HEK293 (cell line): ENCODE measurements at regions not wholly inside any gene's neighbourhood (a gene's known extent, or its start where the extent isn't known, plus 50 kb on each side); places are given as distances from the start of the nearest gene placed in this dataset.
"Not testable (repeated sequence)": the region's sequence is repeated elsewhere in the genome, so short reads cannot be mapped to it uniquely, and the experiment has no call there.

ENCODE experiments used
- CTCF ChIA-PET: fragments of 350-600 bp; formaldehyde crosslinking; extraction: SDS; loops from one replicate; lab custom pipeline; 2021; ENCODE audit warnings: antibody characterized with exemption; lab: Yijun Ruan, JAX
- POLR2A ChIA-PET: fragments of 300-600 bp; formaldehyde crosslinking; extraction: SDS; loops from one replicate; lab custom pipeline; 2020; ENCODE audit warnings: antibody characterized with exemption, inconsistent platforms; lab: Yijun Ruan, JAX
- H3K27ac ChIP-seq: fragments of 200-500 bp; sonication (Bioruptor generic); 2 replicates; pipeline ENCODE4 v1.5.1; 2014; ENCODE audit warnings: low read depth, low read length, control low read depth, inconsistent platforms; ENCODE audit errors: extremely low read depth
- H3K36me3 ChIP-seq, 2 experiments: fragments of 200-500 bp in 1 of 2; sonication (Bioruptor generic) in 1 of 2; 1 replicate in 1 of 2; 2 replicates in 1 of 2; pipeline ENCODE4 v1.5.1; 2014 to 2017; ENCODE audit warnings: inconsistent platforms in 2 of 2, low read length in 2 of 2; ENCODE audit not compliant: control insufficient read depth in 2 of 2, insufficient read depth in 1 of 2
- H3K4me1 ChIP-seq: fragments of 200-500 bp; sonication (Bioruptor generic); 2 replicates; pipeline ENCODE4 v1.5.1; 2014; ENCODE audit warnings: mild to moderate bottlenecking, low read length, inconsistent platforms; ENCODE audit not compliant: control insufficient read depth, insufficient read depth
- H3K4me3 ChIP-seq: 2 replicates; pipeline ENCODE4 v1.5.1; 2011; ENCODE audit warnings: low read depth, mild to moderate bottlenecking, control low read depth, low read length, moderate library complexity
- H3K9me3 ChIP-seq: fragments of 200-500 bp; sonication (Bioruptor generic); 2 replicates; pipeline ENCODE4 v1.5.1; 2014; ENCODE audit warnings: low read depth, low read length, inconsistent platforms; ENCODE audit not compliant: control insufficient read depth, insufficient read depth
- GLIS2 ChIP-seq: fragments of 450-650 bp; formaldehyde crosslinking; IDR thresholded peaks from 2 replicates; pipeline ENCODE4 v1.5.1; 2016; ENCODE audit warnings: missing biosample characterization, missing genetic modification characterization
- YY2 ChIP-seq: fragments of 450-650 bp; formaldehyde crosslinking; IDR thresholded peaks from 2 replicates; pipeline ENCODE4 v1.5.1; 2016; ENCODE audit warnings: missing biosample characterization, missing genetic modification characterization
- ZNF184 ChIP-seq: fragments of 450-650 bp; IDR thresholded peaks from 2 replicates; pipeline ENCODE4 v1.5.1; 2018; ENCODE audit warnings: missing biosample characterization, mild to moderate bottlenecking, missing genetic modification characterization
- ZNF202 ChIP-seq: fragments of 450-650 bp; formaldehyde crosslinking; IDR thresholded peaks from 2 replicates; pipeline ENCODE4 v1.5.1; 2016; ENCODE audit warnings: missing biosample characterization, missing genetic modification characterization, borderline replicate concordance
- ZNF341 ChIP-seq: fragments of 450-650 bp; formaldehyde crosslinking; IDR thresholded peaks from 2 replicates; pipeline ENCODE4; 2016; ENCODE audit warnings: low read depth, missing biosample characterization, missing genetic modification characterization
- ZNF350 ChIP-seq: fragments of 450-650 bp; formaldehyde crosslinking; IDR thresholded peaks from 2 replicates; pipeline ENCODE4 v1.5.0; 2017; ENCODE audit warnings: missing biosample characterization, mild to moderate bottlenecking, missing genetic modification characterization
- ZNF394 ChIP-seq: fragments of 450-650 bp; formaldehyde crosslinking; IDR thresholded peaks from 2 replicates; pipeline ENCODE4 v1.5.1; 2016; ENCODE audit warnings: missing biosample characterization, missing genetic modification characterization, mild to moderate bottlenecking, moderate library complexity, borderline replicate concordance
- ZNF48 ChIP-seq: fragments of 450-650 bp; formaldehyde crosslinking; IDR thresholded peaks from 2 replicates; pipeline ENCODE4 v1.5.1; 2016; ENCODE audit warnings: missing biosample characterization, missing genetic modification characterization
- ZNF501 ChIP-seq: fragments of 450-650 bp; formaldehyde crosslinking; IDR thresholded peaks from 2 replicates; pipeline ENCODE4 v1.5.1; 2016; ENCODE audit warnings: missing biosample characterization, missing genetic modification characterization
- ZNF560 ChIP-seq: fragments of 450-650 bp; formaldehyde crosslinking; IDR thresholded peaks from 2 replicates; pipeline ENCODE4 v1.5.1; 2017; ENCODE audit warnings: missing biosample characterization, missing genetic modification characterization, borderline replicate concordance
- ZNF600 ChIP-seq: fragments of 450-650 bp; formaldehyde crosslinking; IDR thresholded peaks from 2 replicates; pipeline ENCODE4 v1.5.1; 2016; ENCODE audit warnings: missing biosample characterization, missing genetic modification characterization
- ZNF654 ChIP-seq: fragments of 450-650 bp; formaldehyde crosslinking; IDR thresholded peaks from 2 replicates; pipeline ENCODE4 v1.5.1; 2016; ENCODE audit warnings: low read depth, missing biosample characterization, missing genetic modification characterization
- ZNF791 ChIP-seq: fragments of 450-650 bp; formaldehyde crosslinking; IDR thresholded peaks from 2 replicates; pipeline ENCODE4 v1.5.1; 2016; ENCODE audit warnings: missing biosample characterization, missing genetic modification characterization
- ZXDB ChIP-seq: fragments of 450-650 bp; formaldehyde crosslinking; IDR thresholded peaks from 2 replicates; pipeline ENCODE4 v1.5.1; 2016; ENCODE audit warnings: missing biosample characterization, missing genetic modification characterization
- TF ChIP-seq, protein P1 (sequence below): sonication (generic); formaldehyde crosslinking; IDR thresholded peaks from 2 replicates; pipeline ENCODE4 v1.8.1; 2022; ENCODE audit warnings: mild to moderate bottlenecking, moderate library complexity, missing genetic modification reagents
- TF ChIP-seq, protein P2 (sequence below): fragments of 450-650 bp; formaldehyde crosslinking; IDR thresholded peaks from 2 replicates; pipeline ENCODE4 v1.5.1; 2016; ENCODE audit warnings: missing biosample characterization, missing genetic modification characterization
- TF ChIP-seq, protein P3 (sequence below): fragments of 450-650 bp; formaldehyde crosslinking; conservative IDR thresholded peaks from 2 replicates; pipeline ENCODE4 v1.5.1; 2016; ENCODE audit warnings: low read depth, missing biosample characterization, missing genetic modification characterization
- TF ChIP-seq, protein P4 (sequence below): fragments of 450-650 bp; formaldehyde crosslinking; IDR thresholded peaks from 2 replicates; pipeline ENCODE4 v1.5.1; 2016; ENCODE audit warnings: missing biosample characterization, missing genetic modification characterization
- TF ChIP-seq, protein P5 (sequence below): fragments of 450-650 bp; formaldehyde crosslinking; IDR thresholded peaks from 2 replicates; pipeline ENCODE4 v1.5.1; 2016; ENCODE audit warnings: missing biosample characterization, missing genetic modification characterization
- TF ChIP-seq, protein P6 (sequence below): fragments of 450-650 bp; formaldehyde crosslinking; IDR thresholded peaks from 2 replicates; pipeline ENCODE4 v1.5.1; 2016; ENCODE audit warnings: missing biosample characterization, missing genetic modification characterization
- TF ChIP-seq, protein P7 (sequence below): fragments of 450-650 bp; formaldehyde crosslinking; IDR thresholded peaks from 2 replicates; pipeline ENCODE4 v1.5.1; 2016; ENCODE audit warnings: missing biosample characterization, missing genetic modification characterization

DNA sequence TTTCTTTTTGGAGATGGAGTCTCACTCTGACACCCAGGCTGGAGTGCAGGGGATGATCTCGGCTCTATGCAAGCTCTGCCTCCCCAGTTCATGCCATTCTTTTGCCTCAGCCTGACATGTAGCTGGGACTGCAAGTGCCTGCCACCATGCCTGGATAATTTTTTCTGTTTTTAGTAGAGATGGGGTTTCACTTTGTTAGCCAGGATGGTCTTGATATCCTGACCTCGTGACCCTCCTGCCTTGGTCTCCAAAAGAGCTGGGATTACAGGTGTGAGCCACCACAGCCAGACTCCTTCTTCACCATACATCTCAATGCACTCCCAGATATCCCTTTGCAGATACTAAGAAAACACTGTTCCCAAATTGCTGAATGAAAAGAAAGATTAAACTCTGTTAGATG is 224.3 kb downstream of the OR4A5 start (continued):
- TF ChIP-seq, protein P1, sequence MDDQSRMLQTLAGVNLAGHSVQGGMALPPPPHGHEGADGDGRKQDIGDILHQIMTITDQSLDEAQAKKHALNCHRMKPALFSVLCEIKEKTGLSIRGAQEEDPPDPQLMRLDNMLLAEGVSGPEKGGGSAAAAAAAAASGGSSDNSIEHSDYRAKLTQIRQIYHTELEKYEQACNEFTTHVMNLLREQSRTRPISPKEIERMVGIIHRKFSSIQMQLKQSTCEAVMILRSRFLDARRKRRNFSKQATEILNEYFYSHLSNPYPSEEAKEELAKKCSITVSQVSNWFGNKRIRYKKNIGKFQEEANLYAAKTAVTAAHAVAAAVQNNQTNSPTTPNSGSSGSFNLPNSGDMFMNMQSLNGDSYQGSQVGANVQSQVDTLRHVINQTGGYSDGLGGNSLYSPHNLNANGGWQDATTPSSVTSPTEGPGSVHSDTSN: no peak
- no peak for TF ChIP-seq ZNF394 (tag by site-specific recombination)
- TF ChIP-seq, protein P2, sequence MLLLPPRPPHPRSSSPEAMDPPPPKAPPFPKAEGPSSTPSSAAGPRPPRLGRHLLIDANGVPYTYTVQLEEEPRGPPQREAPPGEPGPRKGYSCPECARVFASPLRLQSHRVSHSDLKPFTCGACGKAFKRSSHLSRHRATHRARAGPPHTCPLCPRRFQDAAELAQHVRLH (tag by site-specific recombination): no peak

DNA sequence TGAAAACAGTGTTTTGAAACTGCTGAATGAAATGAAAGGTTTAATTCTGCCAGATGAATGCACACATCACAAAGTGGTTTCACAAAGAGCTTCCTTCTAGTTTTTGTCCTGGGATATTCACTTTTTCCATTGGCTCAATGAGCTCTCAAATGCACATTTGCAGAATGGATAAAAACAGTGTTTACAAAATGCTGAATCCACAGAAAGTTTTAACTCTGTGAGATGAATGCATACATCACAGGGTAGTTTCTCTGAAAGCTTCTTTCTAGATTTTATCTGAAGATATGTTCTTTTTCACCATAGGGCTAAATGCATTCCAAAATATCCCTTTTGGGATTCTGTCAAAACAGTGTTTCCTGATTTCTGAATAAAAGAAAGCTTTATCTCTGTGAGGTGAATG is 237.6 kb downstream of the OR4A5 start:
- Histone ChIP-seq H3K27ac (no peak overlapping the region), H3K9me3 (no peaks in the 10 kb centered on the region), H3K4me3 (no peak overlapping the region), H3K36me3 (no peaks in the 10 kb centered on the region), H3K4me1 (no peaks in the 10 kb centered on the region)
- TF ChIP-seq, protein P3, sequence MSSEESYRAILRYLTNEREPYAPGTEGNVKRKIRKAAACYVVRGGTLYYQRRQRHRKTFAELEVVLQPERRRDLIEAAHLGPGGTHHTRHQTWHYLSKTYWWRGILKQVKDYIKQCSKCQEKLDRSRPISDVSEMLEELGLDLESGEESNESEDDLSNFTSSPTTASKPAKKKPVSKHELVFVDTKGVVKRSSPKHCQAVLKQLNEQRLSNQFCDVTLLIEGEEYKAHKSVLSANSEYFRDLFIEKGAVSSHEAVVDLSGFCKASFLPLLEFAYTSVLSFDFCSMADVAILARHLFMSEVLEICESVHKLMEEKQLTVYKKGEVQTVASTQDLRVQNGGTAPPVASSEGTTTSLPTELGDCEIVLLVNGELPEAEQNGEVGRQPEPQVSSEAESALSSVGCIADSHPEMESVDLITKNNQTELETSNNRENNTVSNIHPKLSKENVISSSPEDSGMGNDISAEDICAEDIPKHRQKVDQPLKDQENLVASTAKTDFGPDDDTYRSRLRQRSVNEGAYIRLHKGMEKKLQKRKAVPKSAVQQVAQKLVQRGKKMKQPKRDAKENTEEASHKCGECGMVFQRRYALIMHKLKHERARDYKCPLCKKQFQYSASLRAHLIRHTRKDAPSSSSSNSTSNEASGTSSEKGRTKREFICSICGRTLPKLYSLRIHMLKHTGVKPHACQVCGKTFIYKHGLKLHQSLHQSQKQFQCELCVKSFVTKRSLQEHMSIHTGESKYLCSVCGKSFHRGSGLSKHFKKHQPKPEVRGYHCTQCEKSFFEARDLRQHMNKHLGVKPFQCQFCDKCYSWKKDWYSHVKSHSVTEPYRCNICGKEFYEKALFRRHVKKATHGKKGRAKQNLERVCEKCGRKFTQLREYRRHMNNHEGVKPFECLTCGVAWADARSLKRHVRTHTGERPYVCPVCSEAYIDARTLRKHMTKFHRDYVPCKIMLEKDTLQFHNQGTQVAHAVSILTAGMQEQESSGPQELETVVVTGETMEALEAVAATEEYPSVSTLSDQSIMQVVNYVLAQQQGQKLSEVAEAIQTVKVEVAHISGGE: no peak
- TF ChIP-seq ZNF202 (tag by site-specific recombination) (no peak), ZNF560 (no peak), ZNF350 (tag by site-specific recombination) (no peak), ZNF600 (no peak)
- ChIA-PET POLR2A (no interaction called here), CTCF (no interaction called here)

DNA sequence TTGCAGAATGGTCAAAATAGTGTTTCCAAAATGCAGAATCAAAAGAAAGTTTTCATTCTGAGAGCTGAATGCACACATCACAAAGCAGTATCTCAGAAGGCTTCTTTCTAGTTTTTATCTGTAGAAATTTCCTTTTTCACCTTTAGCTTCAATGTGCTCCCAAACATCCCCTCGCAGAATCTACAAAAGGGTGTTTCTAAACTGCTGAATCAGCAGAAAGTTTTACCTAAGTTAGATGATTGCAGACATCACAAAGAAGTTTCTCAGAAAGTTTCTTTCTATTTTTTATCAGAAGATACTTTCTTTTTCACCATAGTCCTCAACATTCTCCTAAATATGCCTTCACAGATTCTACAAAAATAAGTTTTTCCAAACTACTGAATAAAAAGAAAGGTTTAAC is 239.8 kb downstream of the OR4A5 start:
- Histone ChIP-seq H3K27ac (no peak overlapping the region), H3K4me3 (no peak overlapping the region), H3K36me3 (no peaks in the 10 kb centered on the region), H3K9me3 (no peaks in the 10 kb centered on the region), H3K4me1 (no peaks in the 10 kb centered on the region)
- ChIA-PET CTCF (interaction anchor here (0.7 kb wide), 1 partner anchor 28 kb away, joined by 3 read pairs; no protein-coding TSS in a partner anchor), POLR2A (no interaction called here)
- TF ChIP-seq ZNF184 (tag by site-specific recombination) (no peak), ZNF791 (tag by site-specific recombination) (no peak), ZNF501 (tag by site-specific recombination) (no peak), ZNF341 (no peak), YY2 (tag by site-specific recombination) (no peak), ZNF654 (no peak), GLIS2 (tag by site-specific recombination) (no peak), ZXDB (tag by site-specific recombination) (no peak), ZNF48 (tag by site-specific recombination) (no peak)
- TF ChIP-seq, protein P4, sequence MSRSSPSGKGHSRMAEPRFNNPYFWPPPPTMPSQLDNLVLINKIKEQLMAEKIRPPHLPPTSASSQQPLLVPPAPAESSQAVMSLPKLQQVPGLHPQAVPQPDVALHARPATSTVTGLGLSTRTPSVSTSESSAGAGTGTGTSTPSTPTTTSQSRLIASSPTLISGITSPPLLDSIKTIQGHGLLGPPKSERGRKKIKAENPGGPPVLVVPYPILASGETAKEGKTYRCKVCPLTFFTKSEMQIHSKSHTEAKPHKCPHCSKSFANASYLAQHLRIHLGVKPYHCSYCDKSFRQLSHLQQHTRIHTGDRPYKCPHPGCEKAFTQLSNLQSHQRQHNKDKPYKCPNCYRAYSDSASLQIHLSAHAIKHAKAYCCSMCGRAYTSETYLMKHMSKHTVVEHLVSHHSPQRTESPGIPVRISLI (tag by site-specific recombination): no peak
- TF ChIP-seq, protein P5, sequence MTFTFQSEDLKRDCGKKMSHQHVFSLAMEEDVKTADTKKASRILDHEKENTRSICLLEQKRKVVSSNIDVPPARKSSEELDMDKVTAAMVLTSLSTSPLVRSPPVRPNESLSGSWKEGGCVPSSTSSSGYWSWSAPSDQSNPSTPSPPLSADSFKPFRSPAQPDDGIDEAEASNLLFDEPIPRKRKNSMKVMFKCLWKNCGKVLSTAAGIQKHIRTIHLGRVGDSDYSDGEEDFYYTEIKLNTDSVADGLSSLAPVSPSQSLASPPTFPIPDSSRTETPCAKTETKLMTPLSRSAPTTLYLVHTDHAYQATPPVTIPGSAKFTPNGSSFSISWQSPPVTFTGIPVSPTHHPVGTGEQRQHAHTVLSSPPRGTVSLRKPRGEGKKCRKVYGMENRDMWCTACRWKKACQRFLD (tag by site-specific recombination): no peak
- TF ChIP-seq, protein P6, sequence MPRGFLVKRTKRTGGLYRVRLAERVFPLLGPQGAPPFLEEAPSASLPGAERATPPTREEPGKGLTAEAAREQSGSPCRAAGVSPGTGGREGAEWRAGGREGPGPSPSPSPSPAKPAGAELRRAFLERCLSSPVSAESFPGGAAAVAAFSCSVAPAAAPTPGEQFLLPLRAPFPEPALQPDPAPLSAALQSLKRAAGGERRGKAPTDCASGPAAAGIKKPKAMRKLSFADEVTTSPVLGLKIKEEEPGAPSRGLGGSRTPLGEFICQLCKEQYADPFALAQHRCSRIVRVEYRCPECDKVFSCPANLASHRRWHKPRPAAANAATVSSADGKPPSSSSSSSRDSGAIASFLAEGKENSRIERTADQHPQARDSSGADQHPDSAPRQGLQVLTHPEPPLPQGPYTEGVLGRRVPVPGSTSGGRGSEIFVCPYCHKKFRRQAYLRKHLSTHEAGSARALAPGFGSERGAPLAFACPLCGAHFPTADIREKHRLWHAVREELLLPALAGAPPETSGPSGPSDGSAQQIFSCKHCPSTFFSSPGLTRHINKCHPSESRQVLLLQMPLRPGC (tag by site-specific recombination): no peak
- TF ChIP-seq, protein P7, sequence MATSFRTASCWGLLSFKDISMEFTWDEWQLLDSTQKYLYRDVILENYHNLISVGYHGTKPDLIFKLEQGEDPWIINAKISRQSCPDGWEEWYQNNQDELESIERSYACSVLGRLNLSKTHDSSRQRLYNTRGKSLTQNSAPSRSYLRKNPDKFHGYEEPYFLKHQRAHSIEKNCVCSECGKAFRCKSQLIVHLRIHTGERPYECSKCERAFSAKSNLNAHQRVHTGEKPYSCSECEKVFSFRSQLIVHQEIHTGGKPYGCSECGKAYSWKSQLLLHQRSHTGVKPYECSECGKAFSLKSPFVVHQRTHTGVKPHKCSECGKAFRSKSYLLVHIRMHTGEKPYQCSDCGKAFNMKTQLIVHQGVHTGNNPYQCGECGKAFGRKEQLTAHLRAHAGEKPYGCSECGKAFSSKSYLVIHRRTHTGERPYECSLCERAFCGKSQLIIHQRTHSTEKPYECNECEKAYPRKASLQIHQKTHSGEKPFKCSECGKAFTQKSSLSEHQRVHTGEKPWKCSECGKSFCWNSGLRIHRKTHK (tag by site-specific recombination): no peak

DNA sequence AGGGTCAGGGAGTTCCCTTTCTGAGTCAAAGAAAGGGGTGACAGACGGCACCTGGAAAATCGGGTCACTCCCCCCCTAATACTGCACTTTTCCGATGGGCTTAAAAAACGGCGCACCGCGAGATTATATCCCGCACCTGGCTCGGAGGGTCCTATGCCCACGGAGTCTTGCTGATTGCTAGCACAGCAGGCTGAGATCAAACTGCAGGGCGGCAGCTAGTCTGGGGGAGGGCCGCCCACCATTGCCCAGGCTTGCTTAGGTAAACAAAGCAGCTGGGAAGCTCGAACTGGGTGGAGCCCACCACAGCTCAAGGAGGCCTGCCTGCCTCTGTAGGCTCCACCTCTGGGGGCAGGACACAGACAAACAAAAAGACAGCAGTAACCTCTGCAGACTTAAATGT is 240.5 kb downstream of the OR4A5 start:
- CTCF ChIA-PET, H3K27ac ChIP-seq, H3K36me3 ChIP-seq, H3K4me3 ChIP-seq, H3K9me3 ChIP-seq, POLR2A ChIA-PET, H3K4me1 ChIP-seq: not testable (repeated sequence)
